Transverse colon (tissue), 3 donors: ENCODE measurements at regions not wholly inside any gene's neighbourhood (a gene's known extent, or its start where the extent isn't known, plus 50 kb on each side); places are given as distances from the start of the nearest gene placed in this dataset.

ENCODE experiments used
- EP300 ChIP-seq: sonication (generic); formaldehyde crosslinking; IDR thresholded peaks from one replicate; pipeline ENCODE4 v1.6.1; 2017; ENCODE audit warnings: antibody characterized with exemption, low read depth
- TF ChIP-seq, protein P1 (sequence below), 5 experiments: fragments of 200-600 bp in 3 of 5; fragments of 450-650 bp in 2 of 5; sonication (generic) in 3 of 5; IDR thresholded peaks; 1 replicate in 2 of 5; 2 replicates in 3 of 5; pipeline ENCODE4 v1.5.1; 2016 to 2017; ENCODE audit warnings: antibody characterized with exemption in 5 of 5, inconsistent platforms in 3 of 5, mild to moderate bottlenecking in 2 of 5, moderate library complexity in 1 of 5

DNA sequence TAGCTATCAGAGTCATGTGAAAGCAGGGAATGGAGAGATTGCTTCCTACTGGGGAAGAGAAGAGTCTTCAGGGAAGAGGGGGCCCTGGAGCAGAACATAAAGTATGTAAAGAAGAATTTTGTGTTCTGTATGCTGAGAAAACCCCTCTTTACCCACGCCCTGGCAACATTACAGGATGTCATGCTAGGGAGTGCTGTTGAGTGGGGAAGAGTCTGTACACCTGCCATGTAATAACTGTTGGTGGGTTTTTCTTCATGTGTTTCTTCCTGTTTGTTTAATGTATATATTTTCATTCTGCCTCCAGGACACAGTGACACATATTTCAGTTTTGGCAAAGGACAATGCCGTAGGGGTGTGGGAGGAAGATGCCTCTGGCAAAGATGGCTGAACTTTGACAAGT is 122.8 kb upstream of the LPP start:
- TF ChIP-seq, protein P1, sequence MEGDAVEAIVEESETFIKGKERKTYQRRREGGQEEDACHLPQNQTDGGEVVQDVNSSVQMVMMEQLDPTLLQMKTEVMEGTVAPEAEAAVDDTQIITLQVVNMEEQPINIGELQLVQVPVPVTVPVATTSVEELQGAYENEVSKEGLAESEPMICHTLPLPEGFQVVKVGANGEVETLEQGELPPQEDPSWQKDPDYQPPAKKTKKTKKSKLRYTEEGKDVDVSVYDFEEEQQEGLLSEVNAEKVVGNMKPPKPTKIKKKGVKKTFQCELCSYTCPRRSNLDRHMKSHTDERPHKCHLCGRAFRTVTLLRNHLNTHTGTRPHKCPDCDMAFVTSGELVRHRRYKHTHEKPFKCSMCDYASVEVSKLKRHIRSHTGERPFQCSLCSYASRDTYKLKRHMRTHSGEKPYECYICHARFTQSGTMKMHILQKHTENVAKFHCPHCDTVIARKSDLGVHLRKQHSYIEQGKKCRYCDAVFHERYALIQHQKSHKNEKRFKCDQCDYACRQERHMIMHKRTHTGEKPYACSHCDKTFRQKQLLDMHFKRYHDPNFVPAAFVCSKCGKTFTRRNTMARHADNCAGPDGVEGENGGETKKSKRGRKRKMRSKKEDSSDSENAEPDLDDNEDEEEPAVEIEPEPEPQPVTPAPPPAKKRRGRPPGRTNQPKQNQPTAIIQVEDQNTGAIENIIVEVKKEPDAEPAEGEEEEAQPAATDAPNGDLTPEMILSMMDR (IDR thresholded peaks at IDR 0.05) = no peak
- TF ChIP-seq EP300 = no peak
